IMR-90 (cell line): ENCODE measurements at regions not wholly inside any gene's neighbourhood (a gene's known extent, or its start where the extent isn't known, plus 50 kb on each side); places are given as distances from the start of the nearest gene placed in this dataset.

ENCODE experiments used
- ATAC-seq: fragments of 200-7000 bp; cut with Tn5 transposase; 2 replicates; pipeline ENCODE4 v1.9.1; 2020; ENCODE audit warnings: low read depth, mild to moderate bottlenecking, moderate library complexity
- BruUV-seq: library from RNA; stranded (reverse); fragments of 400-500 nt; replicated peaks from 2 replicates; lab custom pipeline; 2021; lab: Mats Ljungman, UMichigan
- CTCF ChIA-PET: fragments of 300-600 bp; formaldehyde crosslinking; extraction: SDS; loops from one replicate; lab custom pipeline; 2021; ENCODE audit warnings: antibody characterized with exemption; lab: Yijun Ruan, JAX
- POLR2A ChIA-PET: fragments of 300-600 bp; sonication (Branson Sonifier 250); formaldehyde crosslinking; loops from one replicate; lab custom pipeline; 2022; ENCODE audit warnings: antibody characterized with exemption; ENCODE audit not compliant: unreplicated experiment; lab: Charles Lee
- DNase-seq: peaks from one replicate; pipeline ENCODE4 v3.0.0; 2013
- H2AFZ ChIP-seq: replicated peaks from 2 replicates; pipeline ENCODE3; 2013; ENCODE audit warnings: low read length, mild to moderate bottlenecking; ENCODE audit not compliant: poor library complexity
- H2AK5ac ChIP-seq: 2 replicates; pipeline ENCODE4 v1.6.1; 2013; ENCODE audit warnings: low read depth, low read length, inconsistent platforms
- H2AK9ac ChIP-seq: replicated peaks from 2 replicates; pipeline ENCODE3; 2013; ENCODE audit warnings: mild to moderate bottlenecking, low read depth, low read length, moderate library complexity; ENCODE audit not compliant: poor library complexity
- H2BK120ac ChIP-seq: 2 replicates; pipeline ENCODE4 v1.6.1; 2013; ENCODE audit warnings: low read depth, low read length, inconsistent platforms
- H2BK15ac ChIP-seq: 3 replicates; pipeline ENCODE4 v1.6.1; 2013; ENCODE audit warnings: low read depth, low read length, inconsistent platforms
- H2BK20ac ChIP-seq: 2 replicates; pipeline ENCODE4 v1.6.1; 2013; ENCODE audit warnings: low read depth, mild to moderate bottlenecking, inconsistent platforms, low read length, moderate library complexity
- H2BK5ac ChIP-seq: 2 replicates; pipeline ENCODE4 v1.6.1; 2013; ENCODE audit warnings: mild to moderate bottlenecking, low read depth, low read length, inconsistent platforms; ENCODE audit not compliant: poor library complexity, severe bottlenecking
- H3K14ac ChIP-seq: replicated peaks from 2 replicates; pipeline ENCODE4 v1.6.1; 2013; ENCODE audit warnings: low read depth, low read length, inconsistent platforms
- H3K18ac ChIP-seq: 2 replicates; pipeline ENCODE4 v1.6.1; 2013; ENCODE audit warnings: low read depth, low read length, control low read depth
- H3K23ac ChIP-seq: 2 replicates; pipeline ENCODE4 v1.6.1; 2013; ENCODE audit warnings: low read depth, low read length, inconsistent platforms
- H3K27ac ChIP-seq: 2 replicates; pipeline ENCODE4 v1.5.1; 2013; ENCODE audit warnings: mild to moderate bottlenecking, control low read depth, low read length; ENCODE audit not compliant: insufficient read depth
- H3K27me3 ChIP-seq: 2 replicates; pipeline ENCODE4 v1.6.1; 2013; ENCODE audit warnings: low read length; ENCODE audit not compliant: control insufficient read depth, insufficient read depth
- H3K36me3 ChIP-seq: 2 replicates; pipeline ENCODE4 v1.6.1; 2013; ENCODE audit warnings: low read length, mixed read lengths; ENCODE audit not compliant: control insufficient read depth, insufficient read depth
- H3K4ac ChIP-seq: 2 replicates; pipeline ENCODE4 v1.6.1; 2013; ENCODE audit warnings: low read depth, low read length, inconsistent platforms
- H3K4me1 ChIP-seq: 2 replicates; pipeline ENCODE4 v1.6.1; 2013; ENCODE audit warnings: low read length, mixed read lengths; ENCODE audit not compliant: control insufficient read depth, insufficient read depth
- H3K4me2 ChIP-seq: 2 replicates; pipeline ENCODE4 v1.6.1; 2013; ENCODE audit warnings: low read depth, mild to moderate bottlenecking, control low read depth, low read length, moderate library complexity
- H3K4me3 ChIP-seq: 2 replicates; pipeline ENCODE4 v1.5.1; 2013; ENCODE audit warnings: low read depth, mild to moderate bottlenecking, control low read depth, low read length, moderate library complexity; ENCODE audit not compliant: insufficient read depth
- H3K56ac ChIP-seq: 2 replicates; pipeline ENCODE4 v1.6.1; 2013; ENCODE audit warnings: low read length, inconsistent platforms; ENCODE audit not compliant: insufficient read depth; ENCODE audit errors: extremely low read depth
- H3K79me1 ChIP-seq, 2 experiments: 2 replicates each; pipeline ENCODE4 v1.6.1; 2013; ENCODE audit warnings: low read length in 2 of 2, inconsistent platforms in 1 of 2, low read depth in 1 of 2
- H3K9ac ChIP-seq: 2 replicates; pipeline ENCODE4 v1.6.1; 2013; ENCODE audit warnings: low read depth, low read length, control low read depth
- H3K9me1 ChIP-seq: 2 replicates; pipeline ENCODE4 v1.6.1; 2013; ENCODE audit warnings: low read length, inconsistent platforms; ENCODE audit not compliant: insufficient read depth
- H3K9me3 ChIP-seq: 2 replicates; pipeline ENCODE4 v1.6.1; 2013; ENCODE audit warnings: low read length; ENCODE audit not compliant: control insufficient read depth, insufficient read depth
- H4K20me1 ChIP-seq: 2 replicates; pipeline ENCODE4 v1.6.1; 2013; ENCODE audit warnings: low read length, inconsistent platforms; ENCODE audit not compliant: insufficient read depth
- H4K5ac ChIP-seq: 2 replicates; pipeline ENCODE4 v1.6.1; 2013; ENCODE audit warnings: mild to moderate bottlenecking, low read depth, low read length, control low read depth
- H4K8ac ChIP-seq, 2 experiments: 2 replicates each; pipeline ENCODE4 v1.6.1; 2013; ENCODE audit warnings: low read depth in 2 of 2, low read length in 2 of 2, control low read depth in 1 of 2, inconsistent platforms in 1 of 2
- H4K91ac ChIP-seq: 2 replicates; pipeline ENCODE4 v1.6.1; 2013; ENCODE audit warnings: low read depth, low read length, inconsistent platforms; ENCODE audit not compliant: insufficient read depth
- BHLHE40 ChIP-seq: fragments of 150-350 bp; IDR thresholded peaks from 2 replicates; pipeline ENCODE4 v1.6.1; 2016; ENCODE audit warnings: mild to moderate bottlenecking, low read depth, low read length
- FOS ChIP-seq: fragments of 150-350 bp; IDR thresholded peaks from 2 replicates; pipeline ENCODE4 v1.6.1; 2016; ENCODE audit warnings: low read depth, low read length
- MAZ ChIP-seq: IDR thresholded peaks from 2 replicates; pipeline ENCODE4 v1.6.1; 2012; ENCODE audit warnings: low read depth, mild to moderate bottlenecking, low read length, improper control_type of control experiment, moderate library complexity, borderline replicate concordance
- MXI1 ChIP-seq: IDR thresholded peaks from 2 replicates; pipeline ENCODE4 v1.6.1; 2012; ENCODE audit warnings: low read depth, mild to moderate bottlenecking, low read length, moderate library complexity, borderline replicate concordance
- NFE2L2 ChIP-seq: fragments of 150-350 bp; IDR thresholded peaks from 2 replicates; pipeline ENCODE4 v1.6.1; 2016; ENCODE audit warnings: low read depth, mild to moderate bottlenecking, low read length
- WGBS, 2 experiments: methylation state at CpG; one replicate each; pipeline versions ENCODE4 v1.1.5 to v1.1.7; 2013; ENCODE audit warnings: missing lambda C conversion rate in 2 of 2; ENCODE audit not compliant: insufficient read length in 1 of 2; ENCODE audit errors: extremely low coverage in 2 of 2; 5-methylcytosine and 5-hydroxymethylcytosine counted together
- dilution Hi-C: fragments of 300-500 bp; cut with HindIII; formaldehyde crosslinking; loops from one replicate; pipeline ENCODE4 v1.14.3; 2018; ENCODE audit warnings: low sequenced_read_pairs; ENCODE audit not compliant: unreplicated experiment
- in situ Hi-C: fragments of 300-500 bp; cut with MboI; formaldehyde crosslinking; loops from 3 replicates; pipeline ENCODE4 v1.14.3; 2019; ENCODE audit warnings: low sequenced_read_pairs, inconsistent platforms, mixed read lengths
- intact Hi-C: fragments of 100-400 bp; cut with micrococcal nuclease; formaldehyde crosslinking; loops from 2 replicates; pipeline ENCODE4 v1.10.0; 2022
- TF ChIP-seq, protein P1 (sequence below): conservative IDR thresholded peaks from 2 replicates; pipeline ENCODE4 v1.5.1; 2012; ENCODE audit warnings: mild to moderate bottlenecking, low read depth, low read length, improper control_type of control experiment

DNA sequence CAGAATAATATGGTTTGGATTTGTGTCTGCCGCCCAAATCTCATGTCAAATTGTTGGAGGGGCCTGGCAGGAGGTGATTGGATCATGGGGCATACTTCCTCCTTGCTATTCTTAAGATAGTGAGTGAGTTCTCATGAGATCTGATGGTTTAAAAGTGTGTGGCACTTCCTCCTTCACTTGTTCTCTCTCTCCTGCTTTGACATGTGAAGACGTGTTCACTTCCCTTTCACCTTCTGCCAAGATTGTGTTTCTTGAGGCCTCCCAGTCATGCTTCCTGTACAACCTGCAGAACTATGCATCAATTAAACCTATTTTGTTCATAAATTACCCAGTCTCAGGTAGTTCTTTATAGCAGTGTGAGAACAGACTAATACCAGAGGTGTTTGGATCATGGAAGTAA, 325.7 kb upstream of the GIMD1 start:
- H3K9me3 ChIP-seq: no peaks in the 10 kb centered on the region
- in situ Hi-C loops: no loop called here
- H3K56ac ChIP-seq: no peak overlapping the region
- no peak overlapping the region for H3K14ac ChIP-seq
- no CpG with 5 or more reads among the region's 2 CpGs for WGBS, 2 experiments
- no peaks in the 10 kb centered on the region for H3K9me1 ChIP-seq
- TF ChIP-seq MXI1 (no peak), MAZ (no peak), FOS (no peak), NFE2L2 (no peak), BHLHE40 (no peak)
- TF ChIP-seq, protein P1, sequence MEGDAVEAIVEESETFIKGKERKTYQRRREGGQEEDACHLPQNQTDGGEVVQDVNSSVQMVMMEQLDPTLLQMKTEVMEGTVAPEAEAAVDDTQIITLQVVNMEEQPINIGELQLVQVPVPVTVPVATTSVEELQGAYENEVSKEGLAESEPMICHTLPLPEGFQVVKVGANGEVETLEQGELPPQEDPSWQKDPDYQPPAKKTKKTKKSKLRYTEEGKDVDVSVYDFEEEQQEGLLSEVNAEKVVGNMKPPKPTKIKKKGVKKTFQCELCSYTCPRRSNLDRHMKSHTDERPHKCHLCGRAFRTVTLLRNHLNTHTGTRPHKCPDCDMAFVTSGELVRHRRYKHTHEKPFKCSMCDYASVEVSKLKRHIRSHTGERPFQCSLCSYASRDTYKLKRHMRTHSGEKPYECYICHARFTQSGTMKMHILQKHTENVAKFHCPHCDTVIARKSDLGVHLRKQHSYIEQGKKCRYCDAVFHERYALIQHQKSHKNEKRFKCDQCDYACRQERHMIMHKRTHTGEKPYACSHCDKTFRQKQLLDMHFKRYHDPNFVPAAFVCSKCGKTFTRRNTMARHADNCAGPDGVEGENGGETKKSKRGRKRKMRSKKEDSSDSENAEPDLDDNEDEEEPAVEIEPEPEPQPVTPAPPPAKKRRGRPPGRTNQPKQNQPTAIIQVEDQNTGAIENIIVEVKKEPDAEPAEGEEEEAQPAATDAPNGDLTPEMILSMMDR: no peak
- no peak overlapping the region for H3K23ac ChIP-seq
- no peak overlapping the region for H2AK9ac ChIP-seq
- no peak overlapping the region for H2BK120ac ChIP-seq
- no peak overlapping the region for H2AFZ ChIP-seq
- H4K5ac ChIP-seq: no peak overlapping the region
- no peak for DNase-seq
- no peak overlapping the region for H3K4ac ChIP-seq
- H4K20me1 ChIP-seq: no peaks in the 10 kb centered on the region
- dilution Hi-C loops: no loop called here
- H3K27ac ChIP-seq: no peak overlapping the region
- no peak overlapping the region for H4K8ac ChIP-seq
- no peak overlapping the region for H3K9ac ChIP-seq
- no peak overlapping the region for H2BK15ac ChIP-seq
- no peak overlapping the region for H2AK5ac ChIP-seq
- CTCF ChIA-PET: no interaction called here
- H2BK20ac ChIP-seq: no peak overlapping the region
- no peaks in the 10 kb centered on the region for H3K36me3 ChIP-seq
- intact Hi-C loops: no loop called here
- ATAC-seq: no peak
- H3K4me1 ChIP-seq: no peaks in the 10 kb centered on the region
- H3K4me3 ChIP-seq: no peak overlapping the region
- no peaks in the 10 kb centered on the region for H3K79me1 ChIP-seq
- no peak overlapping the region for H4K91ac ChIP-seq
- no peak overlapping the region for H3K18ac ChIP-seq
- no peaks in the 10 kb centered on the region for H3K27me3 ChIP-seq
- no peak overlapping the region for H3K4me2 ChIP-seq
- no TSS peak for BruUV-seq
- POLR2A ChIA-PET: no interaction called here
- no peak overlapping the region for H2BK5ac ChIP-seq
